SW480 (cell line): ENCODE measurements at regions not wholly inside any gene's neighbourhood (a gene's known extent, or its start where the extent isn't known, plus 50 kb on each side); places are given as distances from the start of the nearest gene placed in this dataset.
"Not testable (repeated sequence)": the region's sequence is repeated elsewhere in the genome, so short reads cannot be mapped to it uniquely, and the experiment has no call there.

Source experiments
- DNase-seq: peaks from one replicate; pipeline ENCODE4 v3.0.0-alpha.2; 2016; ENCODE audit warnings: low spot score

DNA sequence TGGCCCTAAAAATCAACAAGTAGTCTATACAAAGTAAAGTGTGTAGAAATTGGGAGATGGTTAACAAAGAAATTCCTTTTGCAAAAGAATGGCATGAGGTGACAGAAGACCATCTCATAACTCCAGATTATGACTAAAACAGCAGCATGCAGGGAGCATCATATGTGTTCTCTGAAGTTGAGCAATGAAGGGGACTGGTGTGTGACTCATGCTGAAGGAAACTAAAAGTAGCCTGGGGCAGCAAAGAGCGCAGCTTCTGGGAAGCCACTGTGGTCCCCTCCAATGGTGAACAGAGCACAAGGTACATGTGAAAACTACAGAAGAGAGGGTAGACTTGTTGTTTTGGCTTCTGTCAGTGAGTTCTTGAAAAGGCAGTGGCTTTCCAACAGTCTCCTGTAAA, 133.4 kb downstream of the MACC1 start:
- DNase-seq = no peak

DNA sequence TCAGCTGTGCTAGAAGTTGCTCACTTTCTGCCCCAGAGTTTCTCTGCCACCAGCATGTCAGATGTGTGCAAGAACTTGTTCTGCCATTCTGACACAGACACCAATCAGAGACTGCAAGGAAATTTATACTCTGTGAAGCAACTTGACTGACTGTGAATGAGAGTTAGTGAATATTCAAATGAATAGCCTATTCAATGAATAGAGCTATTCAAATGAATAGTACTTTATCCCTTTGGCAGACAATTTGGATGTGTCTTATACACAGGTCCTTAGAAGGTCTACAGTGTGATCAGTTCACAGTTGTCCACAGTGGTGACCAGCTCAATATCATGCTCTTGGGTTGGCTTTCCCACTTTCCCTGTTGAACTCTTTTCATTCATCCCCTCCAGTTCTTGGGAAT, 138.1 kb downstream of the MACC1 start:
- DNase-seq = no peak

- no peak for DNase-seq
Observed at GRCh38 chr7:20076835-20077234, 140.3 kb downstream of the MACC1 start.

- DNase-seq = no peak
Observed at GRCh38 chr7:20075992-20076820, 141.0 kb downstream of the MACC1 start.

DNA sequence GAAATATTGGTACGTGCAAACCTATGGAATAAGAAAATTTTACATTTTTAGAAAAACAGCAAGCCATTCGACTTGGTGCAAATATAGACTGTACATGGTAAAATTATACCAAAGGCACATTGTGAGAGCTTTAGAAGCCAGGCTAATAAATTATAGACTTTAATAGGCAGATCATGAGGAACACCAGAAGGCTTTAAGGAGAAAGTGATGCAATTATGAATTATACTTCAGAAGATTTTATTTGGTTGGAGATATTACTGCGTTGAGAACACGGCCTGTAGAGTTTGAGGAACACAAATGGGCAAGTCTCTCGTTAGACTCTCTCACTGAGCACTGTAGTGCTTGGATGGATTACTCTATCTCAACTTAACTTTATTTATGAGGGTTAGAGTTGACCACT, 141.7 kb downstream of the MACC1 start:
- DNase-seq = no peak

DNA sequence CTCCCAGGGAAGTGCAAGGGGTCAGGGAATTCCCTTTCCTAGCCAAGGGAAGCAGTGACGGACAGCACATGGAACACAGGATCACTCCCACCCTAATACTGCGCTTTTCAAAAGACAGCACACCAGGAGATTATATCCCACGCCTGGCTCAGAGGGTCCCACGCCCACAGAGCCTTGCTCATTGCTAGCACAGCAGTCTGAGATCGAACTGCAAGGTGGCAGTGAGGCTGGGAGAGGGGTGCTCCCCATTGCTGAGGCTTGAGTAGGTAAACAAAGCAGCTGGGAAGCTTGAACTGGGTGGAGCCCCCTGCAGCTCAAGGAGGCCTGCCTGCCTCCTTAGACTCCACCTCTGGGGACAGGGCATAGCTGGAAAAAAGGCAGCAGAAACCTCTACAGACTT, 149.2 kb downstream of the MACC1 start:
- DNase-seq = not testable (repeated sequence)

- peak; percentile 85 for DNase-seq
Observed at GRCh38 chr7:20064974-20065862, 152.0 kb downstream of the MACC1 start.

GRCh38 chr7:20064181-20064970, 152.8 kb downstream of the MACC1 start:
- DNase-seq = no peak

DNA sequence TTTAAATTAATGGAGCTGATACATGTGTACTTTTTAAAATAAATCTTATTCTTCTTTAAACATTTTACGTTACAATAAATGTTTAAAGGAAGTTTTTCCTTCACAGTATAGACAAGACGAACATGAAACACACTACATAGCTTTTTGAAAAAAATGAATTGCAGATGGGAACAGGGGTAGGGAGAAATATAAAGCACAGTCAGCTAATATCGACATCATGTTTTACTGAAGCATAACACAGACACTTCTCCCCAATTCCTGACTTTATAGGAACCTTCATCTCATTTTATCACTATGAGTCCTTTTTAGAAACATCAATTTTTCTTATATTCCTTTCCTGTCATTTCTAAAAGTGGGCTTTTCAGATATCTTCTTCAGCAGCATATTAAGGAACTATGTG, 153.5 kb downstream of the MACC1 start:
- no peak for DNase-seq

- no peak for DNase-seq
Observed at GRCh38 chr7:20062932-20063331, 154.3 kb downstream of the MACC1 start.

GRCh38 chr7:20053334-20054104, 163.7 kb downstream of the MACC1 start:
- DNase-seq = no peak

- no peak for DNase-seq
Observed at GRCh38 chr7:20050241-20050966, 166.8 kb downstream of the MACC1 start.

- no peak for DNase-seq
Observed at GRCh38 chr7:20038676-20039075, 178.5 kb downstream of the MACC1 start.

- DNase-seq = no peak
Observed at GRCh38 chr7:20035279-20035875, 181.8 kb downstream of the MACC1 start.

DNA sequence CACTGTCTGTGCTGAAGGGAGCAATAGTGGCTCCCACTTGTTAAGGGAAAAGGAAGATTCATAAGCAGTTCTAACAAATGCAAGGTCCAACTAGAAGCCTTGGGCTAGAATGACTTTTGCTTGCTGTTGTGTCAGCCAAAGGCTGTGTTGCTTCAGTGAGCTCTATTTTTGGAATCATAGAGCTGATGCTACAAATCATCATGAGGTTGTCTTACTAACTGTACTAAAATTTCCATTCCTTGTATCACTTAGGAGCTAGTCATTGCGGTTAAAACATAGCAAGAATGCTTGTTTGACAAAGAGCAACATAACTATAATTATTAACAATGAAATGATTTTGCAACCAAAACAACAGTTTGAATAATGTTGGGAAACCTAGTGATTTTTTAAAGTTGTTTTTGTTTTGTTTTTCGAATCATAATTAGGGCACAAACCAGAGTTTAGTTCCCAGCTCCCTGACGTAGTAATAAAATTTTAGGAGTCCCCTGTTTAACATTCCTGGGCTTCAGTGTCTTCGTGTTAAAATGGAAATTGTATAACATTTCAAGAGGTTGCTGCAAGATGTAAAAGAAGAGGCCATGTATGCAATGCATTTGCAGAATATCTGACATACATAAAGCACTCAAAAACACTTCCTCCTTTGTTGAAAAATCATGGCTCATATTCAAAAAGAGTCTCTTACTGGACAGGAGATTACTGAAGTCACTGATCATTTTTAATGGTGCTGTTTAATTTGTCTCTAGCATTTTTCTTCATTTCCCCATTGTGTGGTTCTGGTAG, 183.4 kb downstream of the MACC1 start:
- no peak for DNase-seq

- no peak for DNase-seq
Observed at GRCh38 chr7:20032741-20033140, 184.4 kb downstream of the MACC1 start.

- DNase-seq = peak; percentile 61
Observed at GRCh38 chr7:20030915-20031362, 186.2 kb downstream of the MACC1 start.

DNA sequence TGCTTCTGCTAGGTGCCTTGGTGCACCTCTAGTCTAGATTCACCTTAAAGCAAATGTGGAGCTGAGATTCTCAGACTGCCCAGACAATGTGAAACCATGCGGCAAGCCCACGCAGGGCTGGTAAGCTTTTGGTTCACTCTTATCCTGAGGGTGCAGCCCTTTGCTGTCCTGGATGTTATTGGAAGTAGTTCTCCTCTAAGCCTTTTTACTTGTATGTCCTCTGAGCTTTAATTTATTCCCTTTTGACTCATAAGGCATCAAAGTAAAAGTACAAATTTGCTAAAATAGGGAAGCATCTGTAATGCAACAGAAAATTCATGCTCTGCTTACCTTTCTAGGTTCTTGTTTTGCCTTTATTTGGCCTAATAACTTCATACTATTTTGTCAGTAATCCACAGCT, 186.8 kb downstream of the MACC1 start:
- DNase-seq = no peak

DNA sequence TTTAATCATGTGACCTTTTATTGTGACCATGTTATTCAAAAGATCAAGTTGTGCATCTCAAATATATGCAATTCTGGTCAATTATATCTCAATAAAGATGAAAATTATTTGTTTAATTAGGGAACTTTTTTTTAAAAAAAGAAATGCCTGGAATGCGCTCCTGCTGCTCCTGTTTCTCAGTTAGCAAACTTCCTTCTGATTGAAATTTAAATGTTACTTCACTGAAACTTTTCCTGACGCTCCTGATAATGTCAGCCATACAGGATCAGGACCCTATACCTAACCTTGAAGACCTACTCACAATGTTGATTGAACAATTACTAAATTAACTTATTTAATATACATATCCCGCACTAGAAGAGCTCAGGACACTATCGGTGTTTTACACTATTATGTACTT, 190.4 kb downstream of the MACC1 start:
- no peak for DNase-seq

GRCh38 chr7:20021831-20022230, 195.4 kb downstream of the MACC1 start:
- DNase-seq = no peak
